ENCODE measurements at regions not wholly inside any gene's neighbourhood (a gene's known extent, or its start where the extent isn't known, plus 50 kb on each side); places are given as distances from the start of the nearest gene placed in this dataset.

GRCh38 chr3:30221619-30222018, 384.8 kb upstream of the TGFBR2 start:
- H4K20me1 ChIP-seq (ENCODE audit: insufficient read depth, low read depth, low read length): no peaks in the 10 kb centered on the region
- H3K4me1 ChIP-seq (ENCODE audit: low read length): no peaks in the 10 kb centered on the region
- H3K36me3 ChIP-seq (ENCODE audit: insufficient read depth, low read length): no peaks in the 10 kb centered on the region
- DNase-seq: no peak
- no peak overlapping the region for H3K4me2 ChIP-seq (ENCODE audit: low read depth, low read length, poor library complexity, severe bottlenecking)
- H3K9me2 ChIP-seq (replicated peaks; ENCODE audit: insufficient read depth, low read length): no peaks in the 10 kb centered on the region
- H3K9me3 ChIP-seq (ENCODE audit: low read length): no peaks in the 10 kb centered on the region; the same call in 1 of the 2 replicates
- H3K27me3 ChIP-seq (ENCODE audit: low read length): no peaks in the 10 kb centered on the region
- H3K27ac ChIP-seq (ENCODE audit: low read length): no peak overlapping the region
- H3K4me3 ChIP-seq (ENCODE audit: low read length): no peak overlapping the region
- no peaks in the 10 kb centered on the region for H3K79me2 ChIP-seq (ENCODE audit: low read length)
- H2AFZ ChIP-seq (ENCODE audit: low read length): no peak overlapping the region
- H3K9ac ChIP-seq (ENCODE audit: low read length): no peak overlapping the region

DNA sequence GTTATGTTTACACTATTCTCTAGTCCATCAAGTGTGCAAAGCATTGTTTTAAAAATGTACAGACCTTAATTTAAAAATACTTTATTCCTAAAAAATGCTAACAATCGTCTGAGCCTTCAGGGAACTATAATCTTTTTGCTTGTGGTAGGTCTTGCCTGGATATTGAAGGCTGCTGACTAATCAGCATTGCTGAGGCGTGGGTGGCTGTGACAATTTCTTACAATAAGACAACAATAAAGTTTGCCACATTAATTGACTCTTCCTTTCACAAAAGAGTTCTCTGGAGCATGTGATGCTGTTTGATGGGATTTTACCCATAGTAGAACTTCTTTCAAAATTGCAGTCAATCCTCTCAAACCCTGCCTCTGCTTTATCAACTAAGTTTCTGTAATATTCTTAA, 384.0 kb upstream of the TGFBR2 start:
- H3K4me2 ChIP-seq (ENCODE audit: low read depth, low read length, poor library complexity, severe bottlenecking): no peak overlapping the region
- no peak overlapping the region for H3K9ac ChIP-seq (ENCODE audit: low read length)
- DNase-seq: no peak
- no peaks in the 10 kb centered on the region for H3K9me3 ChIP-seq (ENCODE audit: low read length)
- no peaks in the 10 kb centered on the region for H3K27me3 ChIP-seq (ENCODE audit: low read length)
- no peak overlapping the region for H2AFZ ChIP-seq (ENCODE audit: low read length)
- no peaks in the 10 kb centered on the region for H4K20me1 ChIP-seq (ENCODE audit: insufficient read depth, low read depth, low read length)
- no peaks in the 10 kb centered on the region for H3K9me2 ChIP-seq (replicated peaks; ENCODE audit: insufficient read depth, low read length)
- H3K4me3 ChIP-seq (ENCODE audit: low read length): no peak overlapping the region
- no peaks in the 10 kb centered on the region for H3K4me1 ChIP-seq (ENCODE audit: low read length)
- H3K79me2 ChIP-seq (ENCODE audit: low read length): no peaks in the 10 kb centered on the region
- H3K36me3 ChIP-seq (ENCODE audit: insufficient read depth, low read length): no peaks in the 10 kb centered on the region
- H3K27ac ChIP-seq (ENCODE audit: low read length): no peak overlapping the region

GRCh38 chr3:30225021-30225420, 381.4 kb upstream of the TGFBR2 start:
- no peak for DNase-seq
- no peak overlapping the region for H2AFZ ChIP-seq (ENCODE audit: low read length)
- no peaks in the 10 kb centered on the region for H3K27me3 ChIP-seq (ENCODE audit: low read length)
- H3K4me3 ChIP-seq (ENCODE audit: low read length): no peak overlapping the region
- no peaks in the 10 kb centered on the region for H3K79me2 ChIP-seq (ENCODE audit: low read length)
- H3K4me1 ChIP-seq (ENCODE audit: low read length): no peaks in the 10 kb centered on the region
- H3K9me2 ChIP-seq (replicated peaks; ENCODE audit: insufficient read depth, low read length): no peaks in the 10 kb centered on the region
- no peaks in the 10 kb centered on the region for H4K20me1 ChIP-seq (ENCODE audit: insufficient read depth, low read depth, low read length)
- no peak overlapping the region for H3K27ac ChIP-seq (ENCODE audit: low read length)
- H3K9ac ChIP-seq (ENCODE audit: low read length): no peak overlapping the region
- no peaks in the 10 kb centered on the region for H3K36me3 ChIP-seq (ENCODE audit: insufficient read depth, low read length)
- H3K4me2 ChIP-seq (ENCODE audit: low read depth, low read length, poor library complexity, severe bottlenecking): no peak overlapping the region
- no peaks in the 10 kb centered on the region for H3K9me3 ChIP-seq (ENCODE audit: low read length)

- H3K27ac ChIP-seq (ENCODE audit: low read length): no peak overlapping the region
- H3K9ac ChIP-seq (ENCODE audit: low read length): no peak overlapping the region
- H3K27me3 ChIP-seq (ENCODE audit: low read length): no peaks in the 10 kb centered on the region
- H4K20me1 ChIP-seq (ENCODE audit: insufficient read depth, low read depth, low read length): no peaks in the 10 kb centered on the region
- H3K79me2 ChIP-seq (ENCODE audit: low read length): no peaks in the 10 kb centered on the region
- no peak overlapping the region for H2AFZ ChIP-seq (ENCODE audit: low read length)
- no peaks in the 10 kb centered on the region for H3K9me2 ChIP-seq (replicated peaks; ENCODE audit: insufficient read depth, low read length)
- no peaks in the 10 kb centered on the region for H3K4me1 ChIP-seq (ENCODE audit: low read length)
- no peaks in the 10 kb centered on the region for H3K9me3 ChIP-seq (ENCODE audit: low read length)
- no peak overlapping the region for H3K4me2 ChIP-seq (ENCODE audit: low read depth, low read length, poor library complexity, severe bottlenecking)
- H3K4me3 ChIP-seq (ENCODE audit: low read length): no peak overlapping the region
- no peak for DNase-seq
- H3K36me3 ChIP-seq (ENCODE audit: insufficient read depth, low read length): no peaks in the 10 kb centered on the region
Measured at GRCh38 chr3:30226601-30227151, 379.7 kb upstream of the TGFBR2 start.

DNA sequence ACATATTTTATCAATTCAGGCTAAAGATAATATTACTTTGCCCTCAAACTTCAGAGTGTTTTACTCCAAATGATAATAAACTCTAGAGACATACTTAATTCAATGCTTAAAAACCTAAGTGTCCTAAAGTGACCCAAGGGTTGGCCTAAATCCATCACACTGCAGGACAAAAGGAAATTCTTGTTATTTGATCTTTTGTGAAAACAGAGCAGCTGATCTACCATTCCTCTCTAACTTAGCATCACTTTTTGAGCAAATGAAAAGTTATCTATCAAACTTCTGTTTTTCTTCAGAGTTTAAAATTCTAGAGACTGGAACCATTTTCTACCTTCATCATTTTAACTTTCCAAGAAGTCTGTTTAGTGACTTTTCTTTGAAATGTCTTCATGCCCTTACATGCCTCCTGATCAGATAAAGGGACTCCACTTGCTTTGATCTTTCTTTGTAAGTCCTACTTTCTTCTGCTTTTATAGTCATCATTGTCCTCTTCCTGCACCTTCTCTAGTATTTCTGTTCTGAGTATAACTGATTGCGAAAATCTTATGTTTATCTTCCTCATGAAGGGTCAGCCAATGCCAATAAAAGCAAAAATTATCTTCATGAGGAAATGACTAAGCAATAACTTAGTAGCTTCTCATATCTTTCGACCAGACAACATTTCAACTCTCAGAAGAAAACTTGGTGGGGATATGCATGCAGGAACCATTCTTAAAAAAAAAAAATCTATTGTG, 378.7 kb upstream of the TGFBR2 start:
- Histone ChIP-seq H3K4me3 (ENCODE audit: low read length) (no peak overlapping the region), H3K27ac (ENCODE audit: low read length) (no peak overlapping the region), H3K4me2 (ENCODE audit: low read depth, low read length, poor library complexity, severe bottlenecking) (no peak overlapping the region), H3K79me2 (ENCODE audit: low read length) (no peaks in the 10 kb centered on the region), H3K9me2 (replicated peaks; ENCODE audit: insufficient read depth, low read length) (no peaks in the 10 kb centered on the region), H2AFZ (ENCODE audit: low read length) (no peak overlapping the region), H3K4me1 (ENCODE audit: low read length) (no peaks in the 10 kb centered on the region), H3K27me3 (ENCODE audit: low read length) (no peaks in the 10 kb centered on the region), H3K9me3 (ENCODE audit: low read length) (no peaks in the 10 kb centered on the region; the same call in 1 of the 2 replicates), H3K9ac (ENCODE audit: low read length) (no peak overlapping the region), H3K36me3 (ENCODE audit: insufficient read depth, low read length) (no peaks in the 10 kb centered on the region), H4K20me1 (ENCODE audit: insufficient read depth, low read depth, low read length) (no peaks in the 10 kb centered on the region)
- DNase-seq: no peak

DNA sequence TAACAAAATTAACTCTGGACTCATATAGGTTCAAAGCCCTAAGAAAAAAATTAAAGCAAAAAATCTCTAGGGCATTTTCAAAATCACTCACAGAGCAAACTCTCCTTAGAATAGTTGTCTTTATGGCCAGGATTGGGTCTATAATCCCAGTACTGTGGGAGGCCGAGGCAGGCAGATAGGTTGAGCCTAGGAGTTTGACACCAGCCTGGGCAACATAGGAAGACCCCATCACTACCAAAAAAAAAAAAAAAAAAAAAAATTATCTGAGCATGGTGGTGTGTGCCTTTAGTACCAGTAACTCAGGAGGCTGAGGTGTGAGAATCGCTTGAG, 378.1 kb upstream of the TGFBR2 start:
- no peak overlapping the region for H2AFZ ChIP-seq (ENCODE audit: low read length)

GRCh38 chr3:30231277-30232141, 374.9 kb upstream of the TGFBR2 start:
- no peaks in the 10 kb centered on the region for H3K27me3 ChIP-seq (ENCODE audit: low read length)
- H3K4me2 ChIP-seq (ENCODE audit: low read depth, low read length, poor library complexity, severe bottlenecking): no peak overlapping the region
- no peaks in the 10 kb centered on the region for H3K9me2 ChIP-seq (replicated peaks; ENCODE audit: insufficient read depth, low read length)
- no peak overlapping the region for H3K9ac ChIP-seq (ENCODE audit: low read length)
- no peaks in the 10 kb centered on the region for H4K20me1 ChIP-seq (ENCODE audit: insufficient read depth, low read depth, low read length)
- H3K4me1 ChIP-seq (ENCODE audit: low read length): no peaks in the 10 kb centered on the region
- no peaks in the 10 kb centered on the region for H3K79me2 ChIP-seq (ENCODE audit: low read length)
- no peak overlapping the region for H3K27ac ChIP-seq (ENCODE audit: low read length)
- peaks cover 3% of the 10 kb centered on the region; the same call in 1 of the 2 replicates for H3K9me3 ChIP-seq (ENCODE audit: low read length)
- H3K4me3 ChIP-seq (ENCODE audit: low read length): no peak overlapping the region
- DNase-seq: no peak
- no peaks in the 10 kb centered on the region for H3K36me3 ChIP-seq (ENCODE audit: insufficient read depth, low read length)
- H2AFZ ChIP-seq (ENCODE audit: low read length): no peak overlapping the region

More for the DNA sequence above, 378.1 kb upstream of the TGFBR2 start:
- Histone ChIP-seq H3K27ac (ENCODE audit: low read length) (no peak overlapping the region), H3K9ac (ENCODE audit: low read length) (no peak overlapping the region), H3K27me3 (ENCODE audit: low read length) (no peaks in the 10 kb centered on the region), H4K20me1 (ENCODE audit: insufficient read depth, low read depth, low read length) (no peaks in the 10 kb centered on the region), H3K9me2 (replicated peaks; ENCODE audit: insufficient read depth, low read length) (no peaks in the 10 kb centered on the region), H3K4me1 (ENCODE audit: low read length) (no peaks in the 10 kb centered on the region), H3K36me3 (ENCODE audit: insufficient read depth, low read length) (no peaks in the 10 kb centered on the region), H3K4me2 (ENCODE audit: low read depth, low read length, poor library complexity, severe bottlenecking) (no peak overlapping the region), H3K9me3 (ENCODE audit: low read length) (peaks cover 3% of the 10 kb centered on the region; the same call in 1 of the 2 replicates), H3K79me2 (ENCODE audit: low read length) (no peaks in the 10 kb centered on the region), H3K4me3 (ENCODE audit: low read length) (no peak overlapping the region)
- DNase-seq: no peak

GRCh38 chr3:30232142-30232541, 374.3 kb upstream of the TGFBR2 start:
- no peaks in the 10 kb centered on the region for H3K79me2 ChIP-seq (ENCODE audit: low read length)
- H3K9ac ChIP-seq (ENCODE audit: low read length): no peak overlapping the region
- H3K4me3 ChIP-seq (ENCODE audit: low read length): no peak overlapping the region
- H3K4me2 ChIP-seq (ENCODE audit: low read depth, low read length, poor library complexity, severe bottlenecking): no peak overlapping the region
- no peaks in the 10 kb centered on the region for H3K9me2 ChIP-seq (replicated peaks; ENCODE audit: insufficient read depth, low read length)
- H4K20me1 ChIP-seq (ENCODE audit: insufficient read depth, low read depth, low read length): no peaks in the 10 kb centered on the region
- peaks cover 3% of the 10 kb centered on the region; the same call in 1 of the 2 replicates for H3K9me3 ChIP-seq (ENCODE audit: low read length)
- no peak overlapping the region for H3K27ac ChIP-seq (ENCODE audit: low read length)
- H3K36me3 ChIP-seq (ENCODE audit: insufficient read depth, low read length): no peaks in the 10 kb centered on the region
- no peak overlapping the region for H2AFZ ChIP-seq (ENCODE audit: low read length)
- H3K4me1 ChIP-seq (ENCODE audit: low read length): no peaks in the 10 kb centered on the region
- DNase-seq: no peak
- H3K27me3 ChIP-seq (ENCODE audit: low read length): no peaks in the 10 kb centered on the region
